Astrocyte of the hippocampus (primary cell): ENCODE measurements at regions not wholly inside any gene's neighbourhood (a gene's known extent, or its start where the extent isn't known, plus 50 kb on each side); places are given as distances from the start of the nearest gene placed in this dataset.

ENCODE experiments used
- DNase-seq: peaks from one replicate; pipeline ENCODE4 v3.0.0; 2011; ENCODE audit warnings: low read depth, low spot score

GRCh38 chr18:2471523-2471922, 99.8 kb downstream of the METTL4 start:
- DNase-seq, result no peak

GRCh38 chr18:2478662-2479061, 92.6 kb downstream of the METTL4 start:
- DNase-seq, result no peak

GRCh38 chr18:2480536-2480935, 90.8 kb downstream of the METTL4 start:
- no peak for DNase-seq

GRCh38 chr18:2482706-2483475, 88.4 kb downstream of the METTL4 start:
- no peak for DNase-seq

DNA sequence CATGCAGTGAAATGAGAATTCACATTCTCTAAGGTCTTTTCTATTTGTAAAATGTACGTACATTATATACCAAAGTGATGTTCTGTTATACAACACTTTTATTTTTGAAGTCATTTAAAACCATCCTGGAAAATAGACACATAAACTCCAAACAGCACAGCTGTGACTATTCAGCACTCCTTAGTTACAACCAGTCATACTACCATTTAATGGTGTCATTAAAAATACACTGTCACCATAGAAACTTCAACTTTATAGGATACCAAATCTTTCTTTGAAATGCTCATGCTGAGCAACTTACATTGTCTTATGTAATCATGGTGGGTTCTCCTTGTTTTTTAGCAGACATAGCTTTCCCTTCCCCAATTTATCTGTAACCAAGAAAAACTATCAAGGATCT, 85.3 kb downstream of the METTL4 start:
- no peak for DNase-seq

- DNase-seq, result no peak
These were observed 84.9 kb downstream of the METTL4 start for GRCh38 chr18:2486426-2486825.
